GM12865 (cell line): ENCODE measurements at regions not wholly inside any gene's neighbourhood (a gene's known extent, or its start where the extent isn't known, plus 50 kb on each side); places are given as distances from the start of the nearest gene placed in this dataset.

Experiments used
- DNase-seq: peaks from one replicate; pipeline ENCODE4 v3.0.0; 2010; ENCODE audit warnings: low read depth
- H3K4me3 ChIP-seq: 2 replicates; pipeline ENCODE4 v1.5.1; 2011; ENCODE audit warnings: mild to moderate bottlenecking, low read depth, low read length, control low read depth
- TF ChIP-seq, protein P1 (sequence below): IDR thresholded peaks from 2 replicates; pipeline ENCODE4 v1.5.1; 2011; ENCODE audit warnings: low read length, control low read depth, low read depth, inconsistent platforms; ENCODE audit not compliant: insufficient read depth; ENCODE audit errors: missing control alignments

DNA sequence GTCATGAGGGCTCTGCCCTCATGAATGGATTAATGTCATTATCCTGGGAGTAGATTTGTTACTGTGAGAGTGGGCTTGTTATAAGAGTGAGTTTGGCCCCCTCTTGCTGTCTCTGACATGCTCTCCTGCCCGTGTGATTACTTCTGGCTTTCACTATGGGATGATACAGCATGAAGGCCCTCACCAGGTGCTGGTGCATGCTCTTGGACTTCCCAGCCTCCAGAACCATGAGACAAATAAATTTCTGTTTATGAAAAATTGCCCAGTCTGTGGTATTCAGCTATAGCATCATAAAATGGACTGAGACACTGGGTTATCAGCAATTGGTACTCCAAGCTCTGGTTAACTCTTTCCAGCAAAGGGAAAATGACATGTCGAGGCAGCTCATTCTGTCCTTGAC, 76.2 kb upstream of the MAP3K7 start:
- no peak for DNase-seq
- H3K4me3 ChIP-seq = no peak overlapping the region
- TF ChIP-seq, protein P1, sequence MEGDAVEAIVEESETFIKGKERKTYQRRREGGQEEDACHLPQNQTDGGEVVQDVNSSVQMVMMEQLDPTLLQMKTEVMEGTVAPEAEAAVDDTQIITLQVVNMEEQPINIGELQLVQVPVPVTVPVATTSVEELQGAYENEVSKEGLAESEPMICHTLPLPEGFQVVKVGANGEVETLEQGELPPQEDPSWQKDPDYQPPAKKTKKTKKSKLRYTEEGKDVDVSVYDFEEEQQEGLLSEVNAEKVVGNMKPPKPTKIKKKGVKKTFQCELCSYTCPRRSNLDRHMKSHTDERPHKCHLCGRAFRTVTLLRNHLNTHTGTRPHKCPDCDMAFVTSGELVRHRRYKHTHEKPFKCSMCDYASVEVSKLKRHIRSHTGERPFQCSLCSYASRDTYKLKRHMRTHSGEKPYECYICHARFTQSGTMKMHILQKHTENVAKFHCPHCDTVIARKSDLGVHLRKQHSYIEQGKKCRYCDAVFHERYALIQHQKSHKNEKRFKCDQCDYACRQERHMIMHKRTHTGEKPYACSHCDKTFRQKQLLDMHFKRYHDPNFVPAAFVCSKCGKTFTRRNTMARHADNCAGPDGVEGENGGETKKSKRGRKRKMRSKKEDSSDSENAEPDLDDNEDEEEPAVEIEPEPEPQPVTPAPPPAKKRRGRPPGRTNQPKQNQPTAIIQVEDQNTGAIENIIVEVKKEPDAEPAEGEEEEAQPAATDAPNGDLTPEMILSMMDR = no peak

- TF ChIP-seq, protein P1 = no peak
- DNase-seq = no peak
- no peak overlapping the region for H3K4me3 ChIP-seq
These were observed 74.1 kb upstream of the MAP3K7 start for GRCh38 chr6:90660931-90661330.

DNA sequence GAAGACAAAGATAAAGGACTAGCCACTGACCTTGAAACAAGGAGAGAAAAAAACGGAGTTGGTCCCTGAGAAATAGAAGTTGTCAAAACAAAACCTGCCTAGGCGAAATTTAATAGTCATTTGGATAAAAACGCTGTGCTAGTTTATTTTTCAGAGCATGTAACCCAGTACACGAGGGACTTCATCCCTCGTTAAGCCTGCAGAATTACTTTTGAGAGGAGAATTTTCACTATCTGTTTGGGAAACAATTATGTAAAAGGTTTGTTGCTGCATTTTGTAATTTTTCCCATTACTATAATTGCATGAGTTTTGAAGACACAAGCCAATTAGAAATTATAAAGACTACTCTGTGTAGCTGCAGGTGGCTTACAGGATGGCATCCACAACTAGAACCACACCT, 71.6 kb upstream of the MAP3K7 start:
- H3K4me3 ChIP-seq = no peak overlapping the region
- no peak for DNase-seq
- TF ChIP-seq, protein P1 = no peak

DNA sequence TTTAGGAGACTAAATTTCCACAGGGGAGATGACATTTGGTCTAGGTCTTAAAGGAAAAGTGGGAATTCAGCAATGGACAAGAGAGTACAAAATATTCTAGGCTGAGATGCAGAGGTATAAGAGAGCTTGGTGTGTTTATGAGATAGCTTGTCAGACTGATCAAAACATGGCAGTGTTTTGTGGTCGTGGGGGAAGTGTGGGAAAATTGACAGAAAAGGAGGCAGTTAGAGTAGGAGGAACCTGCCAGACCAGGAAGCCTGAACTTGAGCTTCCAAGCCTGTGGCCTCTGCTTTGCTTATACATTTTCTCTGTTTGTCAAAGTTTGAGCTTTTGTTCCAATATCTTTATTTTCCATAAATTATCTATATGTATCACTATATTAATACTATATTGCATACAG, 69.5 kb upstream of the MAP3K7 start:
- TF ChIP-seq, protein P1 = no peak
- no peak for DNase-seq
- H3K4me3 ChIP-seq = no peak overlapping the region

DNA sequence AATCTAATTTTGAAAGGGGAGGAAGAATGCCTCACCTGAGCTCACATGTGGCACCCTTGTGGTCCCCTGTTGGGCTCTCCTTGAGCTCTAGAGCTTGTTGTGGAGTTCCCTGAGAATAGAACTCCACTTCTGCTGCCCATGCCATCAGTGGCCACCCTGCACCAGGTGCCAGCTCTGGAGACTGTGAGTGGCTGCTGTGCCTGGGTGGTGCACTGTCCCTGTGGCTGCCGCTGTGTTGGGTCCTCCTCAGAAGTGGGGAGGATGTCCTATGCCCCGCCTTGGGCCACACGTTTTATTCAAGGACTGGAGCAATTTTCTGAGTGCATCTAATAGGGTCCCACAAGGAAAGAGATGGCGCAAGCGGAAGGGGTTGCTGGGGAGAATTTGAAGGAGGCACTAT, 67.9 kb upstream of the MAP3K7 start:
- TF ChIP-seq, protein P1 = no peak
- H3K4me3 ChIP-seq = no peak overlapping the region
- no peak for DNase-seq

- TF ChIP-seq, protein P1 = no peak
- DNase-seq = no peak
- no peak overlapping the region for H3K4me3 ChIP-seq
These were observed 67.3 kb upstream of the MAP3K7 start for GRCh38 chr6:90654166-90654565.

GRCh38 chr6:90653750-90654149, 66.9 kb upstream of the MAP3K7 start:
- TF ChIP-seq, protein P1 = no peak
- H3K4me3 ChIP-seq = no peak overlapping the region
- DNase-seq = no peak
